GM21360 (cell line): ENCODE measurements at regions not wholly inside any gene's neighbourhood (a gene's known extent, or its start where the extent isn't known, plus 50 kb on each side); places are given as distances from the start of the nearest gene placed in this dataset.
A peak's percentile ranks its signal among the peaks of the same experiment; 100 is the strongest.

ENCODE experiments used
- ATAC-seq: cut with Tn5 transposase; IDR thresholded peaks from one replicate; pipeline ENCODE4 v1.9.1; 2021; ENCODE audit warnings: mild to moderate bottlenecking, moderate library complexity; ENCODE audit not compliant: unreplicated experiment

DNA sequence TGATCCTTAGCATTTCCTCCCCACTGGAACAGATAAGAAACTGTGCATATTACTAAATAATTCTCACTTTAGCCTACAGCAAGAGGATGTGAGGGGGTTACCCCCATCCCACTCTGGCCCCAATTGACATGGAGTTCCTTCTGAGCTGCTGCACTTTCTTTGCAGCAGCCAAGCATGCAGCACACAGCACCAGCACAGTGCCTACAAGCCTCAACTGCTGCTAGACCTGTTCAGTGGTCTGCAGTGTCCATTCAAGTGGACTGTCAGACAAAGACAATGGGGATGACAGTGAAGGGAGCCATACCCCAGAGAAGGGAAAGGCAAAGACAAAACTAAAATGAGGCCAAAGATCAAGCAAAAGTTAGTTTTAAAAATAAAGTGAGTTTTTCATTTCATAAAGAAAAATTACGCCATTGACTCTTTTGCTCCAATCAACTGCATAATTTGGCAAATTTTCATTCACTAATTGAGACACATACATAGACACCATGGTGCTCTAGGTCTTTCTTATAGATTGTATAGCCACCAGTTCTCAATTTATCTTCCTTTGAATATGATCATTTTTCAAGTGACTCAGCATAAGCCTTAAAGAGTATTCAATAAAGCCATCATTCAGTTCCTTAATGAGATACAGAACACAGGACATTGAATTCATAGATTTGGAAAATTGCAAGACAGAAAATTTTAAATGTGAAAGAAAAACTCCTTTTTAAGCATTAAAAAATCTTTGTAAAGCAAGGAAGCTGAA lies 410.6 kb downstream of the HNRNPD start:
- ATAC-seq, result no peak

GRCh38 chr4:81960961-81961360 lies 412.8 kb downstream of the HNRNPD start:
- ATAC-seq, result no peak

- no peak for ATAC-seq
These were observed 419.5 kb downstream of the HNRNPD start for GRCh38 chr4:81954271-81954670.

DNA sequence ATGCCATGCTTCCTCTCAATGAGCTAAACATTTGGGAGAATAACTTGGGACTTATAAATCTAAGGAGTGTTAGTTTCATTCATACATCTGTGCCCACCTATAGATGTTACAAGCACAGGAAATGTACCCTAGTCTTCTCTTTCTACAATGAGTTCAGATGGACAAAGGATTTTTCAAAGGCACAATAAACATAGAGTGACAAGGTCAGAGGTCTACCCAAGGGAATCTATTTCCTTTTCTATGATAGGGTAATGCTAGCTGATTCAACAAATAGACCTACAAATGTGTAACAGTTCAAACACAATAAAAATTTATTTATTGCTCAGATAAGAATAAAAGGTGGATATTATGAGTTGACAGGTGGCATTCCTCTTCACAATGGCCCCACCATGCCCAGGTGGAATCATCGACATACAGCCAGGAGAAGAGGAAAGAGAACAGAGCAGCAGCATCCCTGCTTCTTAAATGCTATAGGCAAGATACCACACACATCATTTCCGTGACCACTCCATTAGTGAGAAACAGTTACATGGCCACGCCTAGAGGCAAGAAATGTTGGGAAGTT lies 421.8 kb downstream of the HNRNPD start:
- no peak for ATAC-seq

DNA sequence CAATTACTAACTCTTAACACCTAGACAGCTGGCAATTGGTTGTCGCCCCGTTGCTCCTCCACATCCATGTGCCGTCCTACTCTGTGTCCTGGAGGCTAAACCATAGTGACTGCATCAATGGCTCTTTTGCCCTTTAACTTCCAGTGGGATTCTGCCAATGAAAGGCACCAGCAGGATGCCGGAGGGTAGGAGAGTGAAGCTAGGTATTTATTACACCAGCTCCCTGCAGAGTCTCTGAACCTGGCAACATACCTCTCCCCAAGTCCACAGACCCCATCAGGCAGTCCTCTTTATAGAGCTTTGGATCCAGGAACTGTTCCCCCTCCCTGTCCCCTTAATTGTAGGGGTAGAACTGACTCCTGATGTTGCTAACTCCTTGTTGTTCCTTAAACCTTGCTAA lies 426.8 kb downstream of the HNRNPD start:
- ATAC-seq, result no peak

GRCh38 chr4:81930506-81931238 lies 443.1 kb downstream of the HNRNPD start:
- no peak for ATAC-seq

DNA sequence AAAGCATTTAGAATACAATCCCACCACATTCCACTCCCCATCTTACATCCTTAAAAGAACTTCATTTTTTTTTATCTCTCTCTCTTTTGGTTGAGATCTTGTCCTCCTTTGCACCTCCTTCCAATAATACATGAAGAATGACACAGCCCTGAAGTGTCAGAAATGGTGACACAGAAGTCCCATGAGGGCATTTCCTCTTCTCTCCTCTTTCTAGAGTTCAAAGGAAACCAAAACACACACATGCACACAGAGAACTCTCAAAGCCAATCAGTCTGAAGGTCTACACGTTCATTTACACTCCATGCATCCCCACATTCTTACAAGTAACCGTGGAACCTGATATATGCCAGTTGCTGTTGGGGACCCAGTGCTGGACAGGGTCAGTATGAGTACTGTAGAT lies 450.7 kb downstream of the HNRNPD start:
- ATAC-seq, result no peak

GRCh38 chr4:81922313-81922712 lies 450.6 kb upstream of the RASGEF1B start:
- ATAC-seq, result no peak

- ATAC-seq, result no peak
These were observed 450.0 kb upstream of the RASGEF1B start for GRCh38 chr4:81921751-81922159.

DNA sequence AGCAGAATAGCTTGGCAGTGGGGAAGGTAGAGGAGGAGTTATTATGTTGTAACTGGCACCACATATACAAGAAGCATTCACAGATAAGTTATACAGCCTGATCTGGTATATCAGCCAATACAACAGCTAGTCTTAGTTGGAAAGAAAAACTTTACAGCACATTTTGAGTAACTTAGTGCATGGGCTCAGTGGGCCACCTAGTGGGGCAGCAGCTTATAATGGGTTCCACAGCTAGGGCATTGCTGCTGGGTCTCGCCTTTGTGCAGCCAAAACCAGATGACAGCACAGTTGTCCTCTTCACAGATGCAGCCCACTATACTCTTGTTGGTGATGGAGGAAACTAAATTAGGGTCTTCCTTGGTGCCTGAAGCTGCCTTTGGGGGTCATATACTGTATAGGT lies 448.1 kb upstream of the RASGEF1B start:
- no peak for ATAC-seq

DNA sequence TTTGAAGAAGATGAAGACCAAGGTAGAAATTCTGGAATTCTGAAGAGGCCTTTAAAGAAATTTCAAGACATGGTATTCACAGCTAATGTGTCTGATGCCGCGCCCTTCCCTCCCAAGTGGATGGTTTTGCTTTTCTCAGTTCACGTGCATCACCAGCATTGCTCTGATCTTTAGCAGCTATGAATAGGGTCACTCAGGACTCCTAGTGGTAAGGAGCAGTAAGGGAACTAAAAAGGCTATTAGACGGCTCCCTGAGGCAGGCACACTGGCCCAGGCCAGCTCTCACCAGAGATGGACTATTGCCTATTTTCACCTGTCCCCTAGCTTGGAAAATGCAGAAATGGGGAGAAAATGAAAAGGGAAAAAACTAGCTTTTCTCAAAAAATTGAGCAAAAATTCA lies 447.5 kb upstream of the RASGEF1B start:
- peak; percentile 77 for ATAC-seq

GRCh38 chr4:81915430-81915829 lies 443.7 kb upstream of the RASGEF1B start:
- no peak for ATAC-seq

DNA sequence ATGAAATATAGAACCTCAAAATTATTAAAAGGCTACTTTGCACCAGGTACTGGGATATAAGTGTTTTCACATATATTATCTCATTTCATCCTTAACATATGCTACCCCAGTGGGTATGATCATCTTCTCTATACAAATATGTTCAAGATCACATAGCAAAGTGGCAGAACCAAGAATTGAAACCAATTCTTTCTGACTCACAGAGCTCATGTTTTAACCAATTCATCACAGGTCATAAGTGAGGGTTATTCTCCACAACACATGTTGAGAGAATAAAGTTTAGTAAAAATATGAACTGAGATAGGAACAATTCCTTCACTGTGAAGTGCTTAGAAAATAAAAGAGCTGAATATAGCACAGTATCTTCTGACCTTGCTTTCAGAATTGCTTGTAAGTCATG lies 442.9 kb upstream of the RASGEF1B start:
- no peak for ATAC-seq

DNA sequence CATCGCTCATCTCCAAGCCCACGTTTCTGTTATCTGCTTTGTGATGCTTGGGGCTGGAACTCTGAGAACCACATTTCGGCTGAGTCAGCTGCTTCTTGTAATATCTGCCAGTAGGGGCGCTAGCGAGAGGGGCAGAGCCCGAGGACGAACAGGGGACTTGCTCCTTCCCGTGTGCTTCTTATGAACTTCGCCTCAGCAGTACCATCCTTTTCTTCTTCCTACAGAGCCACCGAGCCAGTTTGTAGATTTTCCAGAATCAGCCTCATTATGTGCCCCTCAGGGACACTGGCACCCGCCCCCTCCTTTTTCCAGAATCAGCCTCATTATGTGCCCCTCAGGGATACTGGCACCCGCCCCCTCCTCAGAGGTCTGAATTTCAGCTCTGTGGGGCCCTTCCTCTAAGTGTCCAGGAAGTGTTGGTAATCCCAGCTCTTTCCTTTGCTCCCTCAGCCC lies 441.7 kb upstream of the RASGEF1B start:
- peak; percentile 63 for ATAC-seq

DNA sequence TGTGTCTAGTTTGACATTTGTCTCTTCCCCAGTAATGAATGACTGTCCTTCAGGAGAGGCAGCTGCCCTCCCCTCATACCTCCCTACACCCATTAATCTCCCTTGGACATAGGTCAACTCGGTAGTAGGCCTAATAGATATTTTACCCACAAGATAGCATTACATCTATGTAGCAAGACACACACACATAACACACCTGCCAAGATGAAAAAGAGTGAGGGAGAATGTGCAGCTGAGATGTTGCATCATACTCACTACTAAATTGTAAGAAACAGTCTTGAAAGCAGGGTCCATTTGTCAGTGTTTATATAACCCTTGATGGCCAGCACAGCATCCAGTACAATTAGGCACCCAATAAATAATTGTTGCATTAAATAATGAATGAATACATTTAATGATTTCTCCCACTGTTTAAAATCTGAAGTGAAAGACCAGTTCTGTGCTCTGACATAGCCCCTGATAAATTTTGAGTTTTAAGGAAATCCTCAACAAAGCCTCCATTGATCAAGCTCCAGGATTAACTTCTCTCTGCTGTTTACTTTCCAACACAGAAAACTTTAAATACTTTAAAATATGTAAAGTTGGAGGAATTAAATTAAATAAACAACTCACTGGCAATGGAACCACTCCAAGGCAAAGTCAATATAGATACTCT lies 440.8 kb upstream of the RASGEF1B start:
- ATAC-seq, result no peak

DNA sequence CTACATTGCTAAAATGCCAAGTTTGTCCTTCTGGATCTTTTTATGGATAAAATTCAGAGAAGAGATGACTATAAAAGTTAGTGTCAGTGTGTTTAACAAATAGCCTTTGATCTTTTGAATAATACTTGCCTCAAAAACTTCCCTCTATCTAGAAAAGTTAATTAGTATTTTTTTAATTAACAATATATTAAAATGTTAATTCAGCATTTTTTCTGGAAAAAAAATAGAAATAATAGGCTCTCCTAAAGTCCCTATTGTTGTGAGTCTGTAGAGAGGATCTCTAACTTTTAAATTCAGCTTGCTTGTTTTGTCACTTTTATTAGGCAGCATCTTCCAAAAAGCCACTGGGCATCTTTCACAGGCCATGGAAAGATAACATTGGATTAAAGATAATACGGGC lies 435.2 kb upstream of the RASGEF1B start:
- no peak for ATAC-seq

- peak; percentile 71 for ATAC-seq
These were observed 434.3 kb upstream of the RASGEF1B start for GRCh38 chr4:81905971-81906370.

- ATAC-seq, result no peak
These were observed 432.4 kb upstream of the RASGEF1B start for GRCh38 chr4:81904121-81904520.

- no peak for ATAC-seq
These were observed 431.5 kb upstream of the RASGEF1B start for GRCh38 chr4:81903212-81903611.

GRCh38 chr4:81898862-81899504 lies 427.3 kb upstream of the RASGEF1B start:
- no peak for ATAC-seq

DNA sequence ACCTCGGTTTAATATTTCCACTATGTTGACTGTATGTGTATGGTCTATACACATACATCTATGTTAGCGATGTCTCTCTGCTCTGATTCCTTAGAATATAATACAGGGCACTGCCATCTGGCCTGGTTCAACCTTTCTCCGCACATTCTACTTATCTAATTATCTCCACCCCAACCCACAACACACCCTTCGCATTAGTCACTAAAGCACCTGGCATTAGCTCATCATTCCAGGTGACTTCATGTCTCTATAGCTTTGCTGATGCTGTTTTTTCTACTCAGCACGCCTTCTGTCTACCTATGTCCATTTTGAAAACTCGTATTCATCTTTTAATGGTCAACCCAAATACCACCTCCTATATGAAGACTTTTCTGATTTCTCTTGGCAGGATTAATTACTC lies 425.2 kb upstream of the RASGEF1B start:
- no peak for ATAC-seq
